PFSK-1 (cell line): ENCODE measurements at regions not wholly inside any gene's neighbourhood (a gene's known extent, or its start where the extent isn't known, plus 50 kb on each side); places are given as distances from the start of the nearest gene placed in this dataset.

Source experiments
- FOXP2 ChIP-seq: optimal IDR thresholded peaks from 2 replicates; pipeline ENCODE3; 2011; ENCODE audit warnings: borderline replicate concordance, control low read depth, inconsistent platforms; ENCODE audit not compliant: insufficient read depth; ENCODE audit errors: extremely low read length, extremely low read depth
- POLR2AphosphoS5 ChIP-seq: IDR thresholded peaks from 2 replicates; pipeline ENCODE4 v1.6.1; 2012; ENCODE audit warnings: low read depth, mild to moderate bottlenecking, control low read depth, low read length, moderate library complexity
- SIN3A ChIP-seq: IDR thresholded peaks from 2 replicates; pipeline ENCODE4 v1.6.1; 2012; ENCODE audit warnings: mild to moderate bottlenecking, low read length, moderate library complexity, borderline replicate concordance; ENCODE audit not compliant: insufficient read depth
- TAF1 ChIP-seq: IDR thresholded peaks from 2 replicates; pipeline ENCODE4 v1.6.1; 2012; ENCODE audit warnings: low read length, control low read depth, borderline replicate concordance; ENCODE audit not compliant: insufficient read depth
- TF ChIP-seq, protein P1 (sequence below), 2 experiments: IDR thresholded peaks; 2 replicates each; pipeline versions ENCODE4 v1.6.1 to v1.8.0; 2011 to 2012; ENCODE audit warnings: low read depth in 2 of 2, low read length in 2 of 2, control low read depth in 1 of 2, inconsistent platforms in 1 of 2, mild to moderate bottlenecking in 1 of 2, moderate library complexity in 1 of 2; ENCODE audit not compliant: insufficient read depth in 1 of 2

DNA sequence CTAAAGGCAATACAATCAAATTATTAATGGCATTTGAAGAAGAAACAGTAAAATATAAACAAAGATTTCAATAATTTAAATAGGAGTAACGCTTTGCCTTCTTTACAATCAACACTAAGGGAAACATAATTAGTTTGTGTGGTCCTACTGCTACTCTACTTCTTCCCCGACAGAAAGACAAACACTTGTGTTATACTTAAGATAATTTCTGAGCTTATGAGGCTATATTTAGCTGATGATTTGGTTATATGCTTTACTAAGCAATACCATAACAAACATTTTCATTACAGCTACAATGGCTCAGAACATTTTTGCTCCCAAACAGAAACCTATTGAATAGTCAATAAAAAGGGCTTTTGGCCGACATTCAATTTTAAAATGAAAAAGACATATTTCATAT, 1217.2 kb upstream of the GJE1 start:
- TF ChIP-seq TAF1 (no peak), POLR2AphosphoS5 (no peak), SIN3A (no peak), FOXP2 (no peak)
- TF ChIP-seq, protein P1, sequence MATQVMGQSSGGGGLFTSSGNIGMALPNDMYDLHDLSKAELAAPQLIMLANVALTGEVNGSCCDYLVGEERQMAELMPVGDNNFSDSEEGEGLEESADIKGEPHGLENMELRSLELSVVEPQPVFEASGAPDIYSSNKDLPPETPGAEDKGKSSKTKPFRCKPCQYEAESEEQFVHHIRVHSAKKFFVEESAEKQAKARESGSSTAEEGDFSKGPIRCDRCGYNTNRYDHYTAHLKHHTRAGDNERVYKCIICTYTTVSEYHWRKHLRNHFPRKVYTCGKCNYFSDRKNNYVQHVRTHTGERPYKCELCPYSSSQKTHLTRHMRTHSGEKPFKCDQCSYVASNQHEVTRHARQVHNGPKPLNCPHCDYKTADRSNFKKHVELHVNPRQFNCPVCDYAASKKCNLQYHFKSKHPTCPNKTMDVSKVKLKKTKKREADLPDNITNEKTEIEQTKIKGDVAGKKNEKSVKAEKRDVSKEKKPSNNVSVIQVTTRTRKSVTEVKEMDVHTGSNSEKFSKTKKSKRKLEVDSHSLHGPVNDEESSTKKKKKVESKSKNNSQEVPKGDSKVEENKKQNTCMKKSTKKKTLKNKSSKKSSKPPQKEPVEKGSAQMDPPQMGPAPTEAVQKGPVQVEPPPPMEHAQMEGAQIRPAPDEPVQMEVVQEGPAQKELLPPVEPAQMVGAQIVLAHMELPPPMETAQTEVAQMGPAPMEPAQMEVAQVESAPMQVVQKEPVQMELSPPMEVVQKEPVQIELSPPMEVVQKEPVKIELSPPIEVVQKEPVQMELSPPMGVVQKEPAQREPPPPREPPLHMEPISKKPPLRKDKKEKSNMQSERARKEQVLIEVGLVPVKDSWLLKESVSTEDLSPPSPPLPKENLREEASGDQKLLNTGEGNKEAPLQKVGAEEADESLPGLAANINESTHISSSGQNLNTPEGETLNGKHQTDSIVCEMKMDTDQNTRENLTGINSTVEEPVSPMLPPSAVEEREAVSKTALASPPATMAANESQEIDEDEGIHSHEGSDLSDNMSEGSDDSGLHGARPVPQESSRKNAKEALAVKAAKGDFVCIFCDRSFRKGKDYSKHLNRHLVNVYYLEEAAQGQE (IDR thresholded peaks at IDR 0.05; ENCODE audit: insufficient read depth in 1 of 2, low read depth in 2 of 2, low read length in 2 of 2) = no peak

- TF ChIP-seq SIN3A = no peak
- TF ChIP-seq, protein P1 (IDR thresholded peaks at IDR 0.05; ENCODE audit: insufficient read depth in 1 of 2, low read depth in 2 of 2, low read length in 2 of 2) = no peak
- no peak for TF ChIP-seq TAF1
- no peak for TF ChIP-seq FOXP2
- no peak for TF ChIP-seq POLR2AphosphoS5
These were observed 1217.6 kb upstream of the GJE1 start for GRCh38 chr6:140915103-140915502.

GRCh38 chr6:140912686-140913085, 1220.0 kb upstream of the GJE1 start:
- TF ChIP-seq, protein P1 (IDR thresholded peaks at IDR 0.05; ENCODE audit: insufficient read depth in 1 of 2, low read depth in 2 of 2, low read length in 2 of 2) = no peak
- TF ChIP-seq SIN3A = no peak
- no peak for TF ChIP-seq POLR2AphosphoS5
- TF ChIP-seq TAF1 = no peak
- no peak for TF ChIP-seq FOXP2

- TF ChIP-seq, protein P1 (IDR thresholded peaks at IDR 0.05; ENCODE audit: insufficient read depth in 1 of 2, low read depth in 2 of 2, low read length in 2 of 2) = no peak
- no peak for TF ChIP-seq POLR2AphosphoS5
- TF ChIP-seq TAF1 = no peak
- no peak for TF ChIP-seq FOXP2
- TF ChIP-seq SIN3A = no peak
These were observed 1223.1 kb upstream of the GJE1 start for GRCh38 chr6:140909625-140910024.

GRCh38 chr6:140909156-140909555, 1223.6 kb upstream of the GJE1 start:
- TF ChIP-seq FOXP2 (no peak), POLR2AphosphoS5 (no peak), SIN3A (no peak), TAF1 (no peak)
- TF ChIP-seq, protein P1 (IDR thresholded peaks at IDR 0.05; ENCODE audit: insufficient read depth in 1 of 2, low read depth in 2 of 2, low read length in 2 of 2) = no peak
